ENCODE measurements at regions not wholly inside any gene's neighbourhood (a gene's known extent, or its start where the extent isn't known, plus 50 kb on each side); places are given as distances from the start of the nearest gene placed in this dataset.

GRCh38 chr4:176979416-176979815 lies 186.7 kb upstream of the VEGFC start:
- no peak for DNase-seq (ENCODE audit: low read depth)

GRCh38 chr4:176981074-176981473 lies 188.4 kb upstream of the VEGFC start:
- no peak for DNase-seq (ENCODE audit: low read depth)

GRCh38 chr4:176981551-176981950 lies 188.8 kb upstream of the VEGFC start:
- no peak for DNase-seq (ENCODE audit: low read depth)

- no peak for DNase-seq (ENCODE audit: low read depth)
Observed at GRCh38 chr4:176988226-176988625, 195.5 kb upstream of the VEGFC start.

GRCh38 chr4:176989186-176989585 lies 196.5 kb upstream of the VEGFC start:
- DNase-seq (ENCODE audit: low read depth) = no peak

- no peak for DNase-seq (ENCODE audit: low read depth)
Observed at GRCh38 chr4:176999935-177000543, 207.3 kb upstream of the VEGFC start.

GRCh38 chr4:177001271-177002175 lies 208.8 kb upstream of the VEGFC start:
- no peak for DNase-seq (ENCODE audit: low read depth)

- DNase-seq (ENCODE audit: low read depth) = no peak
Observed at GRCh38 chr4:177005674-177006230, 213.0 kb upstream of the VEGFC start.

GRCh38 chr4:177006331-177006730 lies 213.6 kb upstream of the VEGFC start:
- no peak for DNase-seq (ENCODE audit: low read depth)

GRCh38 chr4:177008071-177008835 lies 215.5 kb upstream of the VEGFC start:
- DNase-seq (ENCODE audit: low read depth) = no peak

GRCh38 chr4:177008836-177009501 lies 216.2 kb upstream of the VEGFC start:
- DNase-seq (ENCODE audit: low read depth) = no peak

- no peak for DNase-seq (ENCODE audit: low read depth)
Observed at GRCh38 chr4:177010418-177010817, 217.7 kb upstream of the VEGFC start.

- no peak for DNase-seq (ENCODE audit: low read depth)
Observed at GRCh38 chr4:177012918-177013545, 220.3 kb upstream of the VEGFC start.

- no peak for DNase-seq (ENCODE audit: low read depth)
Observed at GRCh38 chr4:177016541-177017141, 223.9 kb upstream of the VEGFC start.

- DNase-seq (ENCODE audit: low read depth) = no peak
Observed at GRCh38 chr4:177023951-177024350, 231.2 kb upstream of the VEGFC start.

GRCh38 chr4:177032341-177032740 lies 239.6 kb upstream of the VEGFC start:
- no peak for DNase-seq (ENCODE audit: low read depth)

GRCh38 chr4:177033135-177033534 lies 240.4 kb upstream of the VEGFC start:
- DNase-seq (ENCODE audit: low read depth) = no peak

- no peak for DNase-seq (ENCODE audit: low read depth)
Observed at GRCh38 chr4:177033632-177034031, 240.9 kb upstream of the VEGFC start.

- no peak for DNase-seq (ENCODE audit: low read depth)
Observed at GRCh38 chr4:177041356-177041755, 248.6 kb upstream of the VEGFC start.

GRCh38 chr4:177047070-177047850 lies 254.5 kb upstream of the VEGFC start:
- DNase-seq (ENCODE audit: low read depth) = peak; percentile 26
